Ammon's horn (tissue), 1 donor: ENCODE measurements at regions not wholly inside any gene's neighbourhood (a gene's known extent, or its start where the extent isn't known, plus 50 kb on each side); places are given as distances from the start of the nearest gene placed in this dataset.
"Not testable (repeated sequence)": the region's sequence is repeated elsewhere in the genome, so short reads cannot be mapped to it uniquely, and the experiment has no call there.

Experiments
- DNase-seq: peaks from one replicate; pipeline ENCODE4 v3.0.0-alpha.2; 2016; ENCODE audit warnings: low spot score

DNA sequence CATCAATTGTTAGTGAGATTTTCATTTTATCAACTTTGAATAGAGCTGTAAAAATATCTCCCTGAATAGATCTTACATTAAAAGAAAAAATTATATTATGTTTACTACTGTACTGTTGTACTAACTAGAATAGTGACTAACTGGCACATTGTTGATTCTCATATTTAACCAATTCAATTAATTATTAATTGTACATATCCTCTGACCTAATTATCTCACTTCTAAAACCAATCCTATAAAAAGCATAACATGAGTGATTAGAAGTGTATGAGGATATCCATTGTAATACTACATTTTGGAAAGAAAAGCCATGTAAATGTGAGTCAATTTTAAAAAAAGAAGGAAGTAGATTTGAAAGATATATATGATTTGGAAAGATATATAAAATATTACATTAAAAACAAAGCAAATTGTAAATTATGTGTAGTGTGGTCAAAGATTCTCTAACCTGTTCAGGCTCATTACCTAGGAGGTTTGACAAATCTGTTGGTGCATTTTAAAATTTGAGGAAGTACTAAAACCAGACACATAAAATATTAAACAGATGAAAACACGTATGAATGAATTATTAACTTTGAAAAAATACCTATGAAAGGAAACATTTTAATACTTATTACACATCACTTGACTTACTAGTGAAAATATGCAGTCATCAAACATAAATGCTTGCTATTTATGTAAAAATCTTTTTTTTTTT, 829.8 kb upstream of the SLC10A2 start:
- no peak for DNase-seq

DNA sequence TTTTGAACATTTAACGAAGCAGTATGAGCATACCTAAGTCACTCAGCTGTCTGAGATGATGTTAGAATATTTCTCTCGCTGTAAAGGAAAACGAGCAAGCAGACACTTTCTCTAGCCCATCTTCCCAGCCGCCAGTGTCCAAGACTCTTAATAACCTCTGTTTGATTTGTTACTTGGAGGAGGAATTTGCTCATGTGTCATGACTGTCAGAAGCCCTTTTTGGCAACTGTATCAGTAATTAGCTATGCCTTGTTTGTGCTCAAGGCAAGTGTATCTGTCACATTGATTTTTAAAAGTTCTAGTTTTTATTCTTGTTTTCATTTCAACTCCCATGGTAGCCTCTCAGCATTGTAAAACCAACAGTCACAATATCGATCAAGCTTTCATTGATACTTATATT, 828.4 kb upstream of the SLC10A2 start:
- no peak for DNase-seq

DNA sequence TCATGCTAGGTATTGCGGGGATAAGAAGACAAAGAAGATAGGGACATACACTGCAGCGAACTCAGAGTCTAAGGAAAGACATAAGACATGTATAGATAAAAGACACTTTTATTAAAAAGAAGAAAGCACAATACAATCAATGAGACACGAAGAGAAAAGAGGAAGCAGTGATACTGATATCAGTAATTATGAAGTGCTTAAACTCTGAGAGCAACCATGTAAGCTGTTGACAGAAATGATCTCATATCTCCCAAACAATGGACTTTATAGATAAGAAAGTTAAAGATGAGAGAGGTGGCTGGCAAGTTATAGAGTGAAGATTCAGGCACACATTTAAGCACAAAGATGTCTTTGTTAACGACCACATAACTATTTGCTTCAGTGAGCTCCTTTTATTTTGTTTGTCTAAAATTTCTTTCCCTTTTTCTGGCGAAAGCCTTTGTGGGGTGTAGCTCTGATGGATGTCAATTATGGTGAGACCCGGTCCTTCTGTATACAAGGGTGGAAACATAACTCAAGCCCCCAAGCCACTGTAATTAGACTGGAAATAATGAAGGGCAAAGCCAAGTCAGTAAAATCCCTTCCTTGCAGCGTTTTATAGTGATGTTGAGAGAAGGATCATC, 818.0 kb upstream of the SLC10A2 start:
- no peak for DNase-seq

DNA sequence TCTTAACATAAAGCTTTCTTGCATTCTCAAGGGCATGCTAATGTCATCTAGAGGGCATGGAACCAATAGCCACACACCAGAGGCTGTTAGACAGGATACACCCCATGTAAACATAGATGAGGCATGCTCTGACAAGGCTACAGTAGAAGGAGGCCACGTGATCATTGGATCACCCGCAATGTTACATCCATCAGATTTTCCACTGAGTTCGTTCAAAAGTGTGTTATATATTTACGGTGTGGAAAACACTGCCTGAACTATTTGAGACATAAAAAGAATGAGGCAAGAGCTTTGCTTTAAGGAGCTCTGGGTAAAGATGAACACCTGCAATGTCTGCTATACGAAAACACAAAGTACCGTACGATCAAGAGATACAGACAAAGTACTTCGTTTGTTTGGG, 817.5 kb upstream of the SLC10A2 start:
- peak; percentile 38 for DNase-seq

DNA sequence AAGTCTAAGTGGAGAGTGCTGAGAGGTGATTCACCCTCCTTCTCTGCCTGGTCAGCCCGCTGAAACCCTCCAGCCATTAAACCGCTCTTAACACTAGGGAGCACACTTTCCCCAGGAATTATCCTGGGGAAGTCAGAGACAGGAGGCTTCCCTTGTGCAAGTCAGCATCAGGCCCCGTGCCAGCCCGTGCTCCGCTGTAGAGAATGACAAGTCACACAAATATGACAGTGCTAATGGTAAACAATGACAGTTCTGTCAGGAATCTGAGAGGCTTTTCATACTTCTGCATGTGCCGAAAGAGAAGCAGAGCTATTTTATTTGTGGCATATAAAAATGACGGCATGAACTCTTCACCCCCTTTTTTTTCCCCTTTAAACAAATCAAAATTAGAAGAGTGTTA, 816.9 kb upstream of the SLC10A2 start:
- peak; percentile 93 for DNase-seq

DNA sequence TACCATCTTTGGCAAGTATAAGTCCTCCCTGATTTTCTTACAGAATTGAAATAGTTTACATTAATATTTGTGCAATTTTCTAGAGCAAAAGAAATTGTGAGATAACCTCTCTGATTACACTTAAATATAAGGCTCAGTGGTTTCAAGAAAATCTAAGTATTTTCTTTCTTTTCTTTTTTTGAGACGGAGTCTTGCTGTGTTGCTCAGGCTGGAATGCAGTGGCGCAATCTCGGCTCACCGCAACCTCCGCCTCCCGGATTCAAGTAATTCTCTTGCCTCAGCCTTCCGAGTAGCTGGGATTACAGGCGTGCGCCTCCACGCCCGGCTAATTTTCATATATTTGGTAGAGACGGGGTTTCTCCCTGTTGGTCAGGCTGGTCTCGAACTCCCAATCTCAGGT, 813.9 kb upstream of the SLC10A2 start:
- DNase-seq = not testable (repeated sequence)

DNA sequence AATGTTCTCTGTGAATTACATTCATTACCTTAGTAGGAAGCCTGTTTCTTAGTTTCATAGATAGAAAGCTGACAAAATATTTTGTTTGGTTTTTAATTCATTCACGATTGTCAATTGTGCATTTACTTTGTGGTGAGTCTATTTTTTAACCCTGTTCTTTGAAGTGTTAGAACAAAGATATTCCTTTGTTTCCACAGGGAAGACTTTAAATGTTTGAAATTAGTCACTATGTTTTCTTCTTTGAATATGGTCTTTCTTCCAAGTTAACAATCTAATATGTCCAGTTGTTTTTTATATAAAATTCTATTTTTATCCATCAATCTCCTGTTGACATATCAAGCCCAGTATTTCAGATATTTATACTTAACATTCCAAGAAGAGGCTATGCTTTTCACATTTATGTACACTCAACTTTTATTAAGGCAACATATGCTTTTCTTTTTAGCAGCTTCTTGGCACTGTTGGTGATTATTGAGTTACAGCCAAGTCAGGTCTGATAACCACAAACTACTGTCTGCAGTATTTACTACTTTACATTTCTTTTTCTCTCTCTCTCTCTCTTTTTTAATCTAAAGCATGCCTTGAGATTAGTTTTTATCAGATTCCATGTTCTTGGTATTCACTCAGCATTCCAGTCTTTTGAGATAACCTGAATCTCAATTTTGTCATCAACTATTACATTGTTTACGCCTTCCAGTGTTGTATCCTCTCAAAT, 812.8 kb upstream of the SLC10A2 start:
- DNase-seq = no peak

DNA sequence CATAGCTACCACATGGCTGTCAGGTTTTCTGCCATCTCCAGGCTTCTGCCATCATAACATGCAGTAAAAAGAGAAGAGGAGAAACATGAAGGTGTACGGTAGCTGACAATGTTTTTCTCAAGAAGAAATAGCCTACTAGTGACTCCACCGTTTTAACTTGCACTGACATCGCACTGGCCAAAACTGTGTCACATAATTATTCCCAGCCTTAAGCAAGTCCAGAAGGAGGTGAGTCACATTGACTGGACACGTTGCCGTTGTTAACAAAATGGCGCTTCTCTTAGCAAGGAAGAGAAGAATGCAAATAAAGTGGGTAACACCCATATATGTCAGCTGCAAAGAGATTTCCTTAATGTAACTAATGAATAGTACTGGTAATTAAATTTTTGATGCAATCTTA, 810.4 kb upstream of the SLC10A2 start:
- DNase-seq = no peak

DNA sequence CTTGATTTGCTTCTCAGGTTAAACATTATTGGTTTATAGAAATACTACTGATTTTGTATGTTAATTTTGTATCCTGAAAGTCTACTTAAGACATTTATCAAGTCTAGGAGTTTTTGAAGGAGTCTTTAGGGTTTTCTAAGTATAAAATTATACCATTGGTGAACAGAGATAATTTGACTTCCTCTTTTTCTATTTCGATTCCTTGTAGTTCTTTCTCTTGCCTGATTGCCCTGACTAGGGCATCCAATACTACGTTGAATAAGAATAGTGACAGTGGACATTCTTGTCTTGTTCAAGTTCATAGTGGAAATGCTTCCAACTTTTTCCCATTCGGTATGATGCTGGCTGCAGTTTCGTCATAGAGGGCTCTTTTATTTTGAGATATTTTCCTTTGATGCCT, 807.5 kb upstream of the SLC10A2 start:
- DNase-seq = no peak

DNA sequence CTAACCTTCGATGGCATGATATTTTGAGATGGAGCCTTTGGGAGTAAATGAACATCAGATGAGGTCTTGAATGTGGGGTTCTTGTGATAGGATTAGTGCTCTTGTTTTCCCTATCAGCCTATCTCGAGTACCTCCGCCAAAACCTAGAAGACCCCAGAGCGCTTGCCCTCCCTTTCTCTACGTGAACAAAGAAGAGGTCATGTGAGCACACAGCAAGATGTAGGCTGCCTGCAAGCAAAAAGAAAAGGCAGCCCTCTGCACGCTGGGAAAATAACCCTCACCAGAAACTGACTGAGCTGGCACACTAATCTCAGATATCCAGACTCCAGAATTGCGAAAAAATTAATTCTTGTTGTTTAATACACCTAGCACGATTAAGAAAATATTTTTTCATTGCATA, 799.8 kb upstream of the SLC10A2 start:
- DNase-seq = no peak

DNA sequence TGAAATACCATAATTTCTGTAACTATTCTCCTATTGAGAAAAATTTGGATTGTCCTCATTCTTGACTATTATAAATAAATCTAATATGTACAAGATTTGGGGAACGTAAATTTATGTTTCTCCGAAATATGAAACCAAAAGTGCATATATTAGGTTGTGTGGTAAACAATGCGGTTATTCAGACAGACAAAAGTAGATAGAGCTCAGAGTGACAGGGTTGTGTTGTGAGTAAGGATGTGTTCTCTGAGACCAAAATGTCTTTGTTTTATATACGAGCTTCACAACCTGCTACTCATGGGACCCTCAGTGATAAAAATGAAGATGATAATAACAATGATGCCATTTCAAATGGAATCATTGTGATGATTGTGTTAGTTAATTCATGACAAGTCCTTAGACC, 796.3 kb upstream of the SLC10A2 start:
- no peak for DNase-seq

DNA sequence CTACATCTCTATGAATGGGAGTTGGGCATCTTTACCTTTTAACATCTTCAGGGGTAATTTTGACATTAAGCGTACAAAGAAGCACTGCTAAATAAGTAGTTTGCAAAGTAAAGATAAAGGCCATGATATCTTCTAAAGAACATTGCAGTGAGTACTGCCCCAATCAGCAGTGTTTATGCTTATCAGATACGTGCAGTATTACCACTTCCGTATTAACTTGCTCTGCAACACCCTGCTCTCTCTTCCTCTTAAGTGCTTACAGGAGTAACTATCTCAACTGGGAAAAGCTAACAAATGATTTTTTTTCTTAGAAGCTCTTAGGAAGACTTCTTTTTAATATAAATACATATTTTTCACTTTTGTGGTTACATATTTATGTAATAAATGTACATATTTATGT, 793.7 kb upstream of the SLC10A2 start:
- no peak for DNase-seq

DNA sequence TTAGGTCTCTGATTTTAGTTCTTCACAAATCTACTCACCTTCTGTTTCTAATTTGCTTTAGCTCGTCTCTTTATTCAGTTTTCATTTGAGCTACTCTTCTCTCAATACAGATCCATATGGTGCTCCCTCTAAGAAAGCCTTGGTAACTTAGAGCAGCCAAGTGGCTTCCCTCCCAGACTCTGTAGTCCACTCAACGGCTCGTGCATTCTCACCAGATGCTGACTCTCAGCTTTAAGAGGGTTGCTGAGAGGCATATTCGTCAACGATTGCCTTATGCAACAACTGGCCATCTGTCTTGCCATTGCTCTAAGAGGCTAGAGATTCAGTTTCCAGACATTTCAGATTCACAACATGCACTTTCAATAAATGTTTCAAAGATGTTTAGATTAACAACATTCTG, 785.8 kb upstream of the SLC10A2 start:
- no peak for DNase-seq

DNA sequence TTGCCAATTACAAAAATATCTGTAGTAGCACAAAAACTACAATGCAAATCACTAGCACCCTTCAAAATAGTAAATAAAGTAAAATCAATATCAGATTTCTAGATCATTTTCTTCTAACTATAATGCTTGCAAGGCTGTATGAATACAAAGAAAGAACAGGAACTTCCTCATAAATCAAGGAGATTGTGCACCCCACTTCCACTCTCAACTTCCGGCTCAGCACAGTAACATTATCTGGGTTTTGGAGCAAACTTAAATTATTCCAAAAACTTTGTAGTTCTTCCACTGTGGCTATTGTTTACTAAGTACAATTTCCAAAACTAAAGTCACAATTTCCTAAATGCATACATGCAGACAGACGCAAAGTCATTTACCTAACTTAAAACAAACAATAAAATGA, 778.3 kb upstream of the SLC10A2 start:
- DNase-seq = no peak

DNA sequence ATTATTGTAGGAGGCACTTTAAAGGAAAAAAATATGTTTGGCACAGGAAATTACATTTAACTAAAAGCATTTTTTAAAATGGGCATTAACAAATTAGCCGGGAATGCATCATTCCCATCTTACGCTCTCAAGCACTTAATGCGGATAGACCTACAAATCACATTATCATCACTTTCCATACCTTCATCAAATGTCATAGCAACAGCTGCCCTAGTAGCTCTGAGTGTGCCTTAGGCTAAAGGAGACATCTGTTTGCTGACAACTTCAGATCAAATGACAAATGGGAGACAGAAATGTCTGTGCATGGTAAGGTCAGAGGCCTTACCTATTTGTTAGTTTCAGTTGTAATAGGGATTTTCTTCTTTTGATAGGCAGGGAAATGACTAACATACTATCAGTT, 773.2 kb upstream of the SLC10A2 start:
- no peak for DNase-seq

DNA sequence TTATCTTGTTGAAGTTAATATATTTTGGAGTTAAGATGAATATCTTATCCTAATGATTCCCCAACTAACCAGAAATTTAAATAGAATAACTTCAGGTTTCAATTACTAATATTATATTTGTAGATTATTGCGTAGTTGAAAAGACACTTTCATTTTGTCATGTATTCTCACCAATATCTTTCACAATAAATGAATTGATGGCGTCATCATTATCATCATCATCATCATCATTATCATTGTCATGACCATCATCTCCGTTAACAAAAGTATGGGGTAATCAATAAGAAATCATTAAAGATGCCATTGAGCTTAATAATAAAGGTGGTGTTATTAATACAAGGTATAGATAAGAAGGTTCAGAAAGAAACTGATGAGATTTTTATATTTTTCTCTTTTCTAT, 768.8 kb upstream of the SLC10A2 start:
- DNase-seq = no peak

DNA sequence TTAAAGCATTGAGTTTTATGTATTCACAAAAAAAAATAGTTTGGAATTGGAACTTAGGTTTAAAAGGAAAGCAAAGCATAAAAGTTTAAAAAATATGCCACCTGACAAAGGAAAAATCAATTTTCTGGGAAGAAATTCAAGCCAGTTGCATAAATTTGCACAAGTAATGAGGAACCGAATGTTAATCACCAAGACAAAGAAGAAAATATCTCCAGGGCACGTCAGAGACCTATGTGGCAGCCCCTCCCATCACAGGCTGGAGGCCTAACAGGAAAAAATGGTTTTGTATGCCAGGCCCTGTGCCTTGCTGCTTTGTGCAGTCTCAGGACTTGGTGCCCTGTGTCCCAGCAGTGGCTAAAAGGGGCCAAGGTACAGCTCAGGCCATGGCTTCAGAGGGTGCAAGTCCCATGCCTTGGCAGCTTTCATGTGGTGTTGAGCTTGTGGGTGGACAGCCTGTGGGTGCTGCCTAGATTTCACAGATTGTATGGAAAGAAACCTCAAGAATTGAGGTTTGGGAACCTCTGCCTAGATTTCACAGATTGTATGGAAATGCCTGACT, 767.2 kb upstream of the SLC10A2 start:
- DNase-seq = no peak

DNA sequence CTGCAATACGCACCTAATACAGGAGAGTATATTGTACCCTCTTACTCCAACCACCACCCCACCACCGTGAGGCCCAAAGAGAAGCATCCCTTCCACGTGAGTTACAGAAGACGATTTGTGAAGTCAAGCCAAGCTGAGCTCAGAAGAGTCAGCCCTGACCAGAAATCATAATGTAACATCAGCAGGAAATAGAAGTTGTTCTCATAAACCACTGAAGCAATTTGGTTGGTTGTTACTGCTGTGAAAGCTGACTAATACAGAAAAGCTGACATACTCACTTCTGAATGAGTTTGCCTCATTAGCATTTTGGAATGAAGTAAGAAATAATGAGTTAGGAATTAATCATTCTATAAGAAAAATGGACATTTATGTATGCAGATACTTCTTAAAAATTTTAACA, 749.4 kb upstream of the SLC10A2 start:
- no peak for DNase-seq

DNA sequence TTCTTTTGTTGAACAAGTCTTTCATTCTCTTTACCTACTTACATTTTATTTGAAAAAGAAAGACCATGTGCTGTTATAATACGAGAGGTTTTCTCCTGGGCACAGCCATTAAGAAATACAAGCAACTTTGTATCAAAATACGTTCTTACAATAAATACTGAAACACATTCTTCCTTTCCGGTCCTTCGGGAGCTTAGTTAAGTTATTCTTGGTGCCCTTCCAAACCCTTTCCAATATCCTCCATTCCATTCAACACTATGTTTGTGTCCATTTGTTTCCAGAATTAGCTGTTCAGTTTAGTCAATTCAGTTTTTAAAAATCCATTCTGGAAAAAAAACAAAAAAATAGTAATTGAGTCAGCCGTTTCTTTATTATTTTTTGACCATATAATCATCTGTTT, 746.8 kb upstream of the SLC10A2 start:
- DNase-seq = no peak

DNA sequence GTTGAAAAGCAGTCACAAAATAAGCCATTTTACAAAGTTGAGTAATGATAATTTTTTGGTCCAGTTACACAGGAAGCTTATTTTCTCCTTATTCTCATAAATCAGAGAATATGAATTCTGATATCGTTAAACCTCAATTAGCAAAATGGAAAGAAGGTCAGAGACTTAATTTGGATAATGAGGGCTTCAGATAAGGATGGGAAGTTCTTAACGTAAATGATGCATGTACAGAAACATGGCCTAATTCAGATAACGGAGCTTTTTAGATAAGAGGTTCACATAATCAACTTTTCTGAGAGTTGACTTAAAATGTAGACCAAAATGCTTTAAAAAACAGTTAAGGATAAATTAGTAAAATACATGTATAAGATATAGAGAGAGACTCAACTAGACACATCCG, 746.3 kb upstream of the SLC10A2 start:
- DNase-seq = no peak

DNA sequence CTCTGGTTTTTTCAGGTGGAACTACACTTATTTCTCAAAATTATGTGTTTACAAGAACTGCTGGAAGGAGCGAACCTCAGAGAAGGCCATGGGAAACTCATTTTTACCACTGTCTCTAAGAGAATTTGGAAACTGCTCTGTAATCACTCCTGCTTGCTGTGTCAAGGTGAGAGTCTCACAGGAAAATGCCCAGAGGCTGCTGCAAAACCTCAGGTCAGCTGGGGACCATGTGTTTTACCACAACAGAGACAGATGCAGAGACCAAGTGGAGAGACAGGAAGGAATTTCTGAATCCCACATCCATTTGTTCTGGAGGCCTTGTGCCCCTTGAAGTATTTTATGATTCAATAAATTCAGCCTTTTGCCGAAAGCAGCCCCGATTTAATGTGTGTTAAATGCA, 743.8 kb upstream of the SLC10A2 start:
- no peak for DNase-seq

DNA sequence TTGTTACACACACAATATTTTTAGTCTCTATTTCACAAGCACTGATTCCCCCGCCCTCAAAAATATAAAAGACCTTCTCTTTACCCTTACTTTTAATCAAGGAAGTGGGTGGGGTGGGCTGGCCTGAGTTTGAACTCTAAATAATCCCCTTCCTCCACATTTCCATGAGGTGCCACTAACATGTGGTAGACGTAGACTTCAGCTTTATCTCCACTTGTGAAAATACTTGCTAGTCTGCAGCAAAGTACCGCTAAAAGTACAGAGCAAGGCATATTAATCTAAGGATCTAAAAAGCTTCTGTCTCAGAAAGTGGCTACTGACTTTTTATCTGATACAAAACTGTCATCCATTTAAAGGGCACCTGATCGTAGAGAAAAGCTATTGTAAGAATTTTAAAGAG, 739.6 kb upstream of the SLC10A2 start:
- DNase-seq = no peak

DNA sequence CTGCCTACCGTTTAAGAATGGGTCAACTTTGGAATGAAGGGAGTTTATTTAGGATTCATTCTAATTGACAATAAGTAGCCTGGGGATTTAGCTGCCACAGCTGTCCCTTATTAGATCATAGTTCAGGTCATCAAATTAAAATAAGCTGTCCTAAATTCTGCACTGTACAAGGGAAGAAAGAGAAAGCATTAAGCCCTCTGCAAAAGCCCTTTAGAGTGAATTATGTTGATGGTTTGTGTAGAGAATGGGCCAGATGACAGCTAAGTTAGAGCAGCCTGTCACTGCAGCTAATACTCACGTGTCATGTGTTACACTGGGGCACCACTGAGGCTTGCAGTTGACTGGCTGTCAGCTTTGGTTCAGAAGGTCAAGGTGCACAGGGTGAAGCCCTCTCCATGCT, 737.1 kb upstream of the SLC10A2 start:
- no peak for DNase-seq
